Tibial nerve (tissue), 4 donors: ENCODE measurements at regions not wholly inside any gene's neighbourhood (a gene's known extent, or its start where the extent isn't known, plus 50 kb on each side); places are given as distances from the start of the nearest gene placed in this dataset.

Experiments used
- CTCF ChIP-seq, 5 experiments: fragments of 200-600 bp in 3 of 5; fragments of 450-650 bp in 2 of 5; sonication (generic) in 3 of 5; IDR thresholded peaks; one replicate each; pipeline ENCODE4 v1.5.1; 2016 to 2019; ENCODE audit warnings: antibody characterized with exemption in 5 of 5, mild to moderate bottlenecking in 3 of 5, moderate library complexity in 2 of 5
- EP300 ChIP-seq, 2 donors: sonication (generic); formaldehyde crosslinking; IDR thresholded peaks; one replicate each; pipeline ENCODE4 v1.6.1; 2017; ENCODE audit warnings: antibody characterized with exemption in 2 of 2, mild to moderate bottlenecking in 1 of 2
- POLR2A ChIP-seq, 2 donors: fragments of 450-650 bp; IDR thresholded peaks; one replicate each; pipeline ENCODE4 v1.6.1; 2017; ENCODE audit warnings: antibody characterized with exemption in 2 of 2, mild to moderate bottlenecking in 2 of 2, moderate library complexity in 2 of 2

DNA sequence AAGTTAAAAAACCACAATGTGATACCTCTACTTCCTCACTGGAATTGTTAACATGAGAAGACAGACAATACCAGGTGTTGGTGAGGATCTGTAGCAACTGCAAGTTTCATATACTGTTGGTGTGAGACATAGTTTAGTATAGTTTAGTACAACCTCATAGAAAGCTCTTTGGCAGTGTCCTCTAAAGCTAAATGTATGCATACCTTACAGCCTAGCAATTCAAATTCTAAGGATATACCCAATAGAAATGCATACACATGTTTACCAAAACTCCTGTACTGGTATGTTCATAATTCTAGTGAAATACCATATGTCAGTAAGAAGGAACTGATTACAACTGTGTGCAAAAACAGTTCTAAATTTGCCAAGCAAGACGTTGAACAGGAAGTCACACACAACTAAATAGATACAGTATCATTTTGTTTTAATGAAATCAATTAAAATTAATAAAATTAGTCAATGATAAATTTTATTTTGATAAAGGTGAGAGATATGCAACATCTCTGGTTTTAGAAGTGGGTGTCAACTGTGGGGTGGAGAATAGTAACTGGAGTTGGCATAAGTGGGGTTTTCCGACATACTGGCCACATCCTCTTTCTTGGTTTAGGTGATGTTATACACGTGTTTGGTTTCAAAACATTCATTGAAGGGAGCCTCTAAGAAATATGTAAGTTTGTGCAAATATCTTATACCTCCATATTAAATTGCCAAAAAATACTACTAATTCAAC lies 450.7 kb downstream of the PTPRC start:
- TF ChIP-seq POLR2A (IDR thresholded peaks at IDR 0.05) (no peak), CTCF (IDR thresholded peaks at IDR 0.05) (no peak), EP300 (IDR thresholded peaks at IDR 0.05) (no peak)
